Retinal pigment epithelial cell (primary cell): ENCODE measurements at regions not wholly inside any gene's neighbourhood (a gene's known extent, or its start where the extent isn't known, plus 50 kb on each side); places are given as distances from the start of the nearest gene placed in this dataset.
"Not testable (repeated sequence)": the region's sequence is repeated elsewhere in the genome, so short reads cannot be mapped to it uniquely, and the experiment has no call there.

Experiments used
- DNase-seq: peaks from one replicate; pipeline ENCODE4 v3.0.0-alpha.2; 2010; ENCODE audit warnings: low read depth
- H3K4me3 ChIP-seq: 2 replicates; pipeline ENCODE4 v1.5.1; 2011; ENCODE audit warnings: mild to moderate bottlenecking, low read length, control low read depth, moderate library complexity
- CTCF ChIP-seq: conservative IDR thresholded peaks from 2 replicates; pipeline ENCODE4 v1.5.1; 2011; ENCODE audit warnings: low read depth, low read length, control low read depth, inconsistent platforms

GRCh38 chrX:122622795-122623194, 561.3 kb upstream of the GRIA3 start:
- no peak for TF ChIP-seq CTCF
- DNase-seq: peak; percentile 77
- H3K4me3 ChIP-seq: no peak overlapping the region

- no peak for DNase-seq
- no peak overlapping the region for H3K4me3 ChIP-seq
- no peak for TF ChIP-seq CTCF
Measured at GRCh38 chrX:122625239-122625638, 558.8 kb upstream of the GRIA3 start.

- TF ChIP-seq CTCF: no peak
- peak; percentile 18 for DNase-seq
- no peak overlapping the region for H3K4me3 ChIP-seq
Measured at GRCh38 chrX:122625821-122626220, 558.3 kb upstream of the GRIA3 start.

- no peak for DNase-seq
- no peak overlapping the region for H3K4me3 ChIP-seq
- TF ChIP-seq CTCF: no peak
Measured at GRCh38 chrX:122626871-122627270, 557.2 kb upstream of the GRIA3 start.

GRCh38 chrX:122641136-122641535, 542.9 kb upstream of the GRIA3 start:
- peak; percentile 82 for DNase-seq
- no peak for TF ChIP-seq CTCF
- H3K4me3 ChIP-seq: no peak overlapping the region

GRCh38 chrX:122641826-122642225, 542.3 kb upstream of the GRIA3 start:
- no peak for TF ChIP-seq CTCF
- H3K4me3 ChIP-seq: no peak overlapping the region
- no peak for DNase-seq

GRCh38 chrX:122655256-122655655, 528.8 kb upstream of the GRIA3 start:
- not testable (repeated sequence) for H3K4me3 ChIP-seq, DNase-seq

GRCh38 chrX:122666601-122667000, 517.5 kb upstream of the GRIA3 start:
- peak; percentile 5 for DNase-seq

More at GRCh38 chrX:122666601-122667000, 517.5 kb upstream of the GRIA3 start:
- TF ChIP-seq CTCF: no peak
- no peak overlapping the region for H3K4me3 ChIP-seq
